ENCODE measurements at regions not wholly inside any gene's neighbourhood (a gene's known extent, or its start where the extent isn't known, plus 50 kb on each side); places are given as distances from the start of the nearest gene placed in this dataset.

GRCh38 chr10:44682507-44682906 lies 228.6 kb upstream of the TMEM72 start:
- DNase-seq (ENCODE audit: low spot score), result no peak

GRCh38 chr10:44684661-44685060 lies 226.5 kb upstream of the TMEM72 start:
- no peak for DNase-seq (ENCODE audit: low spot score)

GRCh38 chr10:44685220-44685619 lies 225.9 kb upstream of the TMEM72 start:
- no peak for DNase-seq (ENCODE audit: low spot score)

GRCh38 chr10:44685747-44686146 lies 225.4 kb upstream of the TMEM72 start:
- no peak for DNase-seq (ENCODE audit: low spot score)

- DNase-seq (ENCODE audit: low spot score), result no peak
These were observed 221.8 kb upstream of the TMEM72 start for GRCh38 chr10:44689368-44689767.

- no peak for DNase-seq (ENCODE audit: low spot score)
These were observed 214.6 kb upstream of the TMEM72 start for GRCh38 chr10:44696496-44696895.

GRCh38 chr10:44697116-44697515 lies 214.0 kb upstream of the TMEM72 start:
- DNase-seq (ENCODE audit: low spot score), result no peak

GRCh38 chr10:44702531-44702930 lies 208.6 kb upstream of the TMEM72 start:
- no peak for DNase-seq (ENCODE audit: low spot score)

- no peak for DNase-seq (ENCODE audit: low spot score)
These were observed 207.6 kb upstream of the TMEM72 start for GRCh38 chr10:44703241-44704155.

- DNase-seq (ENCODE audit: low spot score), result no peak
These were observed 206.5 kb upstream of the TMEM72 start for GRCh38 chr10:44704616-44705015.

- DNase-seq (ENCODE audit: low spot score), result no peak
These were observed 204.4 kb upstream of the TMEM72 start for GRCh38 chr10:44706745-44707144.

GRCh38 chr10:44713307-44713706 lies 197.8 kb upstream of the TMEM72 start:
- no peak for DNase-seq (ENCODE audit: low spot score)

GRCh38 chr10:44714451-44714850 lies 196.7 kb upstream of the TMEM72 start:
- no peak for DNase-seq (ENCODE audit: low spot score)

- no peak for DNase-seq (ENCODE audit: low spot score)
These were observed 196.0 kb upstream of the TMEM72 start for GRCh38 chr10:44715136-44715535.

- DNase-seq (ENCODE audit: low spot score), result no peak
These were observed 194.6 kb upstream of the TMEM72 start for GRCh38 chr10:44716470-44717015.

GRCh38 chr10:44723082-44723481 lies 188.1 kb upstream of the TMEM72 start:
- DNase-seq (ENCODE audit: low spot score), result no peak

GRCh38 chr10:44723619-44724325 lies 187.4 kb upstream of the TMEM72 start:
- no peak for DNase-seq (ENCODE audit: low spot score)

GRCh38 chr10:44724415-44725174 lies 186.5 kb upstream of the TMEM72 start:
- DNase-seq (ENCODE audit: low spot score), result no peak

- no peak for DNase-seq (ENCODE audit: low spot score)
These were observed 185.7 kb upstream of the TMEM72 start for GRCh38 chr10:44725404-44725803.

GRCh38 chr10:44731283-44731682 lies 179.9 kb upstream of the TMEM72 start:
- no peak for DNase-seq (ENCODE audit: low spot score)

GRCh38 chr10:44733501-44734488 lies 177.3 kb upstream of the TMEM72 start:
- no peak for DNase-seq (ENCODE audit: low spot score)
